ENCODE measurements at regions not wholly inside any gene's neighbourhood (a gene's known extent, or its start where the extent isn't known, plus 50 kb on each side); places are given as distances from the start of the nearest gene placed in this dataset.

DNA sequence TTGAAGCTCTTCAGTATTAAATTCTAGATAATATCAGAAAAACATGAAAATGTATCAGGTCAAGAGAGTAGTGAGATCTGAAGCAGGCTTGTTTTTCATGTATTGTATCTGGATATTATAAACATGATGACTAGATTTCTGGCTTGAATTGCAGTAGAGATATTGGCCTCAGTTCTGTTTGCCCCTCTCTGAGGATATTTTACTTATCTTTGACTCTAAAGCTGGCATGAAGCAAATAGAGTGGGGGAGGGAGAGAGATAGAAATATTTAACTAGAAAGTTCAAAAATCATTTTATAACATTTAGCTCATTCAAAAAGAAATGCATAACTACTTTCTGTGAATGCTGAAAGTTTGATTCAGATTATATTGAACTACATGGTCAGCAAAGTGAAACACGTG lies 929.7 kb upstream of the KCND2 start:
- TF ChIP-seq, protein P1, sequence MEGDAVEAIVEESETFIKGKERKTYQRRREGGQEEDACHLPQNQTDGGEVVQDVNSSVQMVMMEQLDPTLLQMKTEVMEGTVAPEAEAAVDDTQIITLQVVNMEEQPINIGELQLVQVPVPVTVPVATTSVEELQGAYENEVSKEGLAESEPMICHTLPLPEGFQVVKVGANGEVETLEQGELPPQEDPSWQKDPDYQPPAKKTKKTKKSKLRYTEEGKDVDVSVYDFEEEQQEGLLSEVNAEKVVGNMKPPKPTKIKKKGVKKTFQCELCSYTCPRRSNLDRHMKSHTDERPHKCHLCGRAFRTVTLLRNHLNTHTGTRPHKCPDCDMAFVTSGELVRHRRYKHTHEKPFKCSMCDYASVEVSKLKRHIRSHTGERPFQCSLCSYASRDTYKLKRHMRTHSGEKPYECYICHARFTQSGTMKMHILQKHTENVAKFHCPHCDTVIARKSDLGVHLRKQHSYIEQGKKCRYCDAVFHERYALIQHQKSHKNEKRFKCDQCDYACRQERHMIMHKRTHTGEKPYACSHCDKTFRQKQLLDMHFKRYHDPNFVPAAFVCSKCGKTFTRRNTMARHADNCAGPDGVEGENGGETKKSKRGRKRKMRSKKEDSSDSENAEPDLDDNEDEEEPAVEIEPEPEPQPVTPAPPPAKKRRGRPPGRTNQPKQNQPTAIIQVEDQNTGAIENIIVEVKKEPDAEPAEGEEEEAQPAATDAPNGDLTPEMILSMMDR (IDR thresholded peaks at IDR 0.05; ENCODE audit: borderline replicate concordance, control extremely low read depth, extremely low read depth, insufficient read depth, missing control alignments), result no peak
- in situ Hi-C loops (cut with MboI; ENCODE audit: low sequenced_read_pairs, unreplicated experiment), result no loop called here
- DNase-seq (ENCODE audit: low spot score), result no peak

DNA sequence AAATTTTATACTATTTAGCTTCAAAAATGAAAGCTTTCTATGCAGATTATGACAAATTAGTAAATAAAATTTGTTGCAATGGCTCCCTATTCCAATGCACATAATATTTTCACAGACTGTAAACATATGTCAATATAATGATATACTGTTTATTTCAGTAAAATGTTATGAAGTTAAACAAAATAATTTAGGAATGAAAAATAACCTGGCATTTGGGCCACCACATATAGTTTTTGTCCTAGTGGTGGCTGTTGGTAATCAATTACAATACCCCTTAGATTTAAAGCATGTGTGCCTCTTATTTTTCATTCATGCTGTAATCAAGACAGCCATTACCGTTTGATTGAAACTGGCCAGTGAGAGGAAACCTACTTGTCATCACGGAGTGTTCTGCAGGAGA lies 928.5 kb upstream of the KCND2 start:
- in situ Hi-C loops (cut with MboI; ENCODE audit: low sequenced_read_pairs, unreplicated experiment), result no loop called here
- no peak for DNase-seq (ENCODE audit: low spot score)
- TF ChIP-seq, protein P1 (IDR thresholded peaks at IDR 0.05; ENCODE audit: borderline replicate concordance, control extremely low read depth, extremely low read depth, insufficient read depth, missing control alignments), result no peak

GRCh38 chr7:119348491-119348890 lies 924.5 kb upstream of the KCND2 start:
- TF ChIP-seq, protein P1 (IDR thresholded peaks at IDR 0.05; ENCODE audit: borderline replicate concordance, control extremely low read depth, extremely low read depth, insufficient read depth, missing control alignments), result no peak
- in situ Hi-C loops (cut with MboI; ENCODE audit: low sequenced_read_pairs, unreplicated experiment), result no loop called here
- DNase-seq (ENCODE audit: low spot score), result no peak

DNA sequence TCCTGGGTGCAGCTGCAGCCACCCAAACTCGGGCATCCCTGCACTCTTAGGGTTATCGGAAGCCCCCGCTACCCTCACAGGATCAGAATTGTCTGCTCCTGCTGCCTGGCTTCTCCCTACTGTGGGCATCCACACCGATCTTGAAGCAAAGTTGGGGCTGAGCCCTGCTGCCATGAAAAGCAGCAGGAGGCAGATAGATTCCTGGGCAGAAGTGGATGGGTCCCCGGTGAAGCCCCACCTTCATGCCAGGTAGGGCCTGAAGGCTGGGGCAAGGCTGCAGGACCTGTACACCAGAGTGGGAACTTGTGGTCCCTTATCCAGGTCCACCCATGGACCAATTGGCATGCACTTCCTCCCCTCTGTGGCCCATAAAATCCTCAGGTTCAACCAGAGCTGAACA lies 922.6 kb upstream of the KCND2 start:
- DNase-seq (ENCODE audit: low spot score), result no peak
- in situ Hi-C loops (cut with MboI; ENCODE audit: low sequenced_read_pairs, unreplicated experiment), result no loop called here
- TF ChIP-seq, protein P1 (IDR thresholded peaks at IDR 0.05; ENCODE audit: borderline replicate concordance, control extremely low read depth, extremely low read depth, insufficient read depth, missing control alignments), result no peak

GRCh38 chr7:119351320-119351719 lies 921.7 kb upstream of the KCND2 start:
- in situ Hi-C loops (cut with MboI; ENCODE audit: low sequenced_read_pairs, unreplicated experiment), result no loop called here
- DNase-seq (ENCODE audit: low spot score), result no peak
- TF ChIP-seq, protein P1 (IDR thresholded peaks at IDR 0.05; ENCODE audit: borderline replicate concordance, control extremely low read depth, extremely low read depth, insufficient read depth, missing control alignments), result no peak

- TF ChIP-seq, protein P1 (IDR thresholded peaks at IDR 0.05; ENCODE audit: borderline replicate concordance, control extremely low read depth, extremely low read depth, insufficient read depth, missing control alignments), result no peak
- no peak for DNase-seq (ENCODE audit: low spot score)
- in situ Hi-C loops (cut with MboI; ENCODE audit: low sequenced_read_pairs, unreplicated experiment), result no loop called here
Measured at GRCh38 chr7:119374436-119374835, 898.5 kb upstream of the KCND2 start.

DNA sequence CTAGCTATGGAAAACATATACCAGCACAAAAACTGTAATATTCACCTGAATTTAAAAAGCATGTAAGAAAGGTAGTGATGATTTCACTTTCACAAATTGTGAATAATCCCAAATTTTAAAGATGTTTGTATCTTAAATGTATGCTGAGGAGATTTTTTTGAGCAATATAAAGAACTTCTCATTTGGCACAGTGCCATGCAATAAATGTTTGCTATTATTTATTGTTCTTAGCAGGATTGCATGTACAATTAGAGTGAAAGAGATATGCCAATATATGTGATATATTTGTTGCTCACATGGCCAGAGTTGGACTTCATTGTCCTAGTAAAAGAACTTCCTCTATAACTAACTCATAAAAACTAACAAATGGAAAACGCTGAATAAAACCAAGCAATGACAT lies 895.1 kb upstream of the KCND2 start:
- TF ChIP-seq, protein P1 (IDR thresholded peaks at IDR 0.05; ENCODE audit: borderline replicate concordance, control extremely low read depth, extremely low read depth, insufficient read depth, missing control alignments), result no peak
- DNase-seq (ENCODE audit: low spot score), result no peak
- in situ Hi-C loops (cut with MboI; ENCODE audit: low sequenced_read_pairs, unreplicated experiment), result no loop called here

All from GM13976 (cell line).